Stomach (tissue), 4 donors: ENCODE measurements at regions not wholly inside any gene's neighbourhood (a gene's known extent, or its start where the extent isn't known, plus 50 kb on each side); places are given as distances from the start of the nearest gene placed in this dataset.

Source experiments
- CTCF ChIP-seq, 7 experiments: fragments of 450-650 bp in 4 of 7; fragments of 200-600 bp in 3 of 7; sonication (generic) in 3 of 7; IDR thresholded peaks; one replicate each; pipeline ENCODE4 v1.5.1; 2016 to 2019; ENCODE audit warnings: antibody characterized with exemption in 7 of 7, control low read depth in 2 of 7, mild to moderate bottlenecking in 1 of 7
- POLR2A ChIP-seq, 4 donors: fragments of 450-650 bp; IDR thresholded peaks; one replicate each; pipeline ENCODE4 v1.6.1; 2016; ENCODE audit warnings: antibody characterized with exemption in 4 of 4, control low read depth in 2 of 4, mild to moderate bottlenecking in 1 of 4, moderate library complexity in 1 of 4

- TF ChIP-seq POLR2A (IDR thresholded peaks at IDR 0.05) = no peak
- TF ChIP-seq CTCF (IDR thresholded peaks at IDR 0.05) = no peak
These were observed 216.2 kb upstream of the TECRL start for GRCh38 chr4:64625438-64625837.
